OCI-LY7 (cell line): ENCODE measurements at regions not wholly inside any gene's neighbourhood (a gene's known extent, or its start where the extent isn't known, plus 50 kb on each side); places are given as distances from the start of the nearest gene placed in this dataset.

Source experiments
- BruUV-seq: library from RNA; stranded (reverse); fragments of 400-500 nt; replicated peaks from 2 replicates; lab custom pipeline; 2021; lab: Mats Ljungman, UMichigan
- CTCF ChIA-PET: fragments of 300-600 bp; sonication (Branson Sonifier 250); formaldehyde crosslinking; loops from one replicate; lab custom pipeline; 2022; ENCODE audit warnings: antibody characterized with exemption; ENCODE audit not compliant: unreplicated experiment; lab: Charles Lee
- POLR2A ChIA-PET: fragments of 300-600 bp; sonication (Branson Sonifier 250); formaldehyde crosslinking; loops from one replicate; lab custom pipeline; 2022; ENCODE audit warnings: antibody characterized with exemption; lab: Charles Lee
- DNase-seq: peaks from one replicate; pipeline ENCODE4 v3.0.0-alpha.2; 2015; ENCODE audit warnings: low spot score
- H2AFZ ChIP-seq: fragments of 200-600 bp; sonication (generic), shearing (Covaris generic); 2 replicates; pipeline ENCODE4 v1.6.1; 2014; ENCODE audit warnings: mild to moderate bottlenecking, antibody characterized with exemption, low read length, moderate library complexity
- H3K27ac ChIP-seq: fragments of 200-600 bp; sonication (generic); 2 replicates; pipeline ENCODE4 v1.5.1; 2014; ENCODE audit warnings: mixed run types, low read depth, mild to moderate bottlenecking, moderate library complexity, low read length, inconsistent platforms; ENCODE audit not compliant: poor library complexity, severe bottlenecking
- H3K36me3 ChIP-seq: fragments of 200-600 bp; sonication (generic); 2 replicates; pipeline ENCODE4 v1.6.1; 2014; ENCODE audit warnings: mild to moderate bottlenecking, antibody characterized with exemption, low read length, moderate library complexity, mixed read lengths; ENCODE audit not compliant: insufficient read depth
- H3K4me1 ChIP-seq: fragments of 200-600 bp; sonication (generic); 2 replicates; pipeline ENCODE4 v1.5.1; 2014; ENCODE audit warnings: mild to moderate bottlenecking, low read length; ENCODE audit not compliant: insufficient read depth, poor library complexity, severe bottlenecking
- H3K4me2 ChIP-seq: fragments of 200-600 bp; sonication (generic); 2 replicates; pipeline ENCODE4 v1.6.1; 2014; ENCODE audit warnings: mild to moderate bottlenecking, low read length
- H3K4me3 ChIP-seq: fragments of 200-600 bp; sonication (generic); 2 replicates; pipeline ENCODE4 v1.5.1; 2014; ENCODE audit warnings: mild to moderate bottlenecking, low read depth, low read length; ENCODE audit not compliant: poor library complexity, severe bottlenecking
- H3K79me2 ChIP-seq: fragments of 200-600 bp; sonication (generic); 2 replicates; pipeline ENCODE4 v1.6.1; 2016; ENCODE audit warnings: low read depth, mild to moderate bottlenecking, low read length, moderate library complexity, mixed read lengths; ENCODE audit not compliant: insufficient read depth
- H3K9me2 ChIP-seq: fragments of 200-600 bp; sonication (generic); 2 replicates; pipeline ENCODE4 v1.6.1; 2016; ENCODE audit warnings: mild to moderate bottlenecking, low read length, mixed read lengths; ENCODE audit not compliant: insufficient read depth
- H3K9me3 ChIP-seq: fragments of 200-600 bp; sonication (generic); 2 replicates; pipeline ENCODE4 v1.6.1; 2014; ENCODE audit warnings: mild to moderate bottlenecking, mixed run types, low read length, mixed read lengths
- H4K20me1 ChIP-seq: fragments of 200-600 bp; sonication (generic); 2 replicates; pipeline ENCODE4 v1.6.1; 2014; ENCODE audit warnings: mild to moderate bottlenecking, antibody characterized with exemption, low read length, moderate library complexity, mixed read lengths; ENCODE audit not compliant: insufficient read depth
- EZH2phosphoT487 ChIP-seq: fragments of 200-600 bp; sonication (generic); IDR thresholded peaks from 2 replicates; pipeline ENCODE4 v1.6.1; 2018; ENCODE audit warnings: low read depth, borderline replicate concordance, mild to moderate bottlenecking, mixed run types, antibody characterized with exemption, low read length, moderate library complexity, mixed read lengths
- intact Hi-C: fragments of 100-400 bp; cut with micrococcal nuclease; formaldehyde crosslinking; loops from one replicate; pipeline ENCODE4 v1.10.0; 2022; ENCODE audit not compliant: unreplicated experiment
- TF ChIP-seq, protein P1 (sequence below): fragments of 200-600 bp; sonication (generic); conservative IDR thresholded peaks from 2 replicates; pipeline ENCODE4 v1.5.1; 2014; ENCODE audit warnings: mild to moderate bottlenecking, antibody characterized with exemption, low read length, moderate library complexity, mixed read lengths

DNA sequence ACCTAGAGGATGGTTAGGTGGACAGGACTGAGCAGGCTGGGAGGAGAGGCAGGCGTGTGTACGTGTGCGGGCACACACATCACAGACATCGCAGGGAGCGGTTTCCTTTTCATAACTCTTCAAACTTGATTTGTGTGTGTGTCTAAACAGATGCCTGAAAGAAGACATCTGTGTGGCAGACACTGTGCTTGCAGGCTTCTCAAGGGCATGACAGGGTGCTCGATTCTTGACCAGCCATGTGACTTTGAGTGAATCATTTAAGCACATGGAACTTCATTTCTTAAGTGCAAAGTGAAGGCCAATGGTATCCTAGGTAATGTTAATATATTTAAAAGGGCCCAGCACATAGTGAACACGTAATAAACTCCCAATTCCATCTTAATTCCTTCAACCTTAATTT, 186.5 kb downstream of the SCP2D1 start:
- H3K4me3 ChIP-seq = no peak overlapping the region
- no peak overlapping the region for H2AFZ ChIP-seq
- no peaks in the 10 kb centered on the region for H3K9me2 ChIP-seq
- no TSS peak for BruUV-seq
- DNase-seq = no peak
- no peaks in the 10 kb centered on the region for H4K20me1 ChIP-seq
- TF ChIP-seq, protein P1, sequence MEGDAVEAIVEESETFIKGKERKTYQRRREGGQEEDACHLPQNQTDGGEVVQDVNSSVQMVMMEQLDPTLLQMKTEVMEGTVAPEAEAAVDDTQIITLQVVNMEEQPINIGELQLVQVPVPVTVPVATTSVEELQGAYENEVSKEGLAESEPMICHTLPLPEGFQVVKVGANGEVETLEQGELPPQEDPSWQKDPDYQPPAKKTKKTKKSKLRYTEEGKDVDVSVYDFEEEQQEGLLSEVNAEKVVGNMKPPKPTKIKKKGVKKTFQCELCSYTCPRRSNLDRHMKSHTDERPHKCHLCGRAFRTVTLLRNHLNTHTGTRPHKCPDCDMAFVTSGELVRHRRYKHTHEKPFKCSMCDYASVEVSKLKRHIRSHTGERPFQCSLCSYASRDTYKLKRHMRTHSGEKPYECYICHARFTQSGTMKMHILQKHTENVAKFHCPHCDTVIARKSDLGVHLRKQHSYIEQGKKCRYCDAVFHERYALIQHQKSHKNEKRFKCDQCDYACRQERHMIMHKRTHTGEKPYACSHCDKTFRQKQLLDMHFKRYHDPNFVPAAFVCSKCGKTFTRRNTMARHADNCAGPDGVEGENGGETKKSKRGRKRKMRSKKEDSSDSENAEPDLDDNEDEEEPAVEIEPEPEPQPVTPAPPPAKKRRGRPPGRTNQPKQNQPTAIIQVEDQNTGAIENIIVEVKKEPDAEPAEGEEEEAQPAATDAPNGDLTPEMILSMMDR = no peak
- no peak for TF ChIP-seq EZH2phosphoT487
- ChIA-PET POLR2A (no interaction called here), CTCF (no interaction called here)
- H3K79me2 ChIP-seq = no peaks in the 10 kb centered on the region
- H3K9me3 ChIP-seq = no peaks in the 10 kb centered on the region
- no peak overlapping the region for H3K27ac ChIP-seq
- H3K36me3 ChIP-seq = no peaks in the 10 kb centered on the region
- H3K4me1 ChIP-seq = no peaks in the 10 kb centered on the region
- no peak overlapping the region for H3K4me2 ChIP-seq
- intact Hi-C loops = no loop called here

DNA sequence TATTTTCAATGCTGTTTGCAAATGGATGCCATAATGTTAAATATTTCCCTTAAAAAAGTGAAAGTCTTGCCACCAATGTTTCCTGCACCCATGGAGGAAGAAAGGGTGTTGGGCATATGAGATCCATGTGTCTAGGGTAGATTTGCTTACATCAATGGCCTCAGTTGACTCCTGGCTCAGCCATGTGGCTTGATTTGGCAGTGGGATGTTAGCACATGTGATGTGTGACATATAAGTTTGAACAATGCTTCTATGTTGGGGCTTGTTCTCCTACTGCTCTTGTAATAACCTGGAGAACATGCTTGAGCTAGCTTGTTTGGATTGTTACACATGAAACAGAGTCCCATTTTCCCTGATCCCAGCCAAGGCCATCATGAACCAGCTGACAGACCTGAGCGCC, 187.6 kb downstream of the SCP2D1 start:
- H3K79me2 ChIP-seq = no peaks in the 10 kb centered on the region
- H3K27ac ChIP-seq = no peak overlapping the region
- no peak overlapping the region for H2AFZ ChIP-seq
- H3K4me2 ChIP-seq = no peak overlapping the region
- ChIA-PET POLR2A (no interaction called here), CTCF (no interaction called here)
- H3K4me3 ChIP-seq = no peak overlapping the region
- H3K4me1 ChIP-seq = no peaks in the 10 kb centered on the region
- H3K9me3 ChIP-seq = no peaks in the 10 kb centered on the region
- TF ChIP-seq EZH2phosphoT487 = no peak
- TF ChIP-seq, protein P1 = no peak
- H3K9me2 ChIP-seq = no peaks in the 10 kb centered on the region
- intact Hi-C loops = no loop called here
- no peak for DNase-seq
- no peaks in the 10 kb centered on the region for H4K20me1 ChIP-seq
- H3K36me3 ChIP-seq = no peaks in the 10 kb centered on the region
- no TSS peak for BruUV-seq

DNA sequence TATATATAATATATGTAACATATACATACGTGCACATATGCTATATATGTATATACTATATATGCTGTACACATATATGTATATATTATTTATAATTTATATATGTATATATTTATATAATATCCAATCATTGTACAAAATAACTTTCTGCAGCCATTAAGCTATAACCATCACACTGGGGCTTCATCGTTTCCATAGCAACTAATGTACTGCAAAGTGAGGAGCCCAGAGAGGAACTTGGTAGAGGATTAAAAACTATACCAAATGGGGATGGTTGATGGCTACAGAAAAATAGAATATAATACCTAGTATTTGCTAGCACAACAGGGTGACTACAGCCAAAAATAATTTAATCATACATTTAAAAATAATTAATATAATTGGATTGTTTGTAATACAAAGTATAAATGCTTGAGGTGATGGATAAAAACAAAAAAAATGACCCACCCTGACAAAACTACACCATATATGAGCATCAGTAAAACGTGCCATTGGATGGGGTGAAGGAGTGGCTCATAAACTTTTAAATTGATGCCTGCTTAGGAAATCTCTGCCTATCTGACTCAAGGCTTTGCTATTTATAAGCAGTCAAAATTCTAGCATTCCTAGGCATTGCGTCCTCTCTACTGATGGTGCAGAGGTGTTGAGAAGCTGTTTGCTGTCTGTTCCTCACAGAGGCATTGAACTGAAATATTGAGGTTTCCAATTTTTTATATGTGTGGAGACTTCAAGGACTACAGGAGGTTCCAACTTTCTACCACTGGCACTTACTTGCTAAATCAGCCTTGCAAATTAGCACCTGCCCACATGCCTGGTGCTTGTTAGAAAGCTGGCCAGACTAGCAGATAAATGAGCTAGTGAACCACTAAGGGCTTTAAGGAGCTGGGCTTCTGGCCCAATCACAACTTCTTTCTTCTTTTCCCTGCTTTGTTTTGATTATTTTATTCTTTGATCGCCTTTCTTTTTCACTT, 190.1 kb downstream of the SCP2D1 start:
- intact Hi-C loops = no loop called here
- DNase-seq = no peak
- H3K4me3 ChIP-seq = no peak overlapping the region
- CTCF ChIA-PET = no interaction called here
- H3K4me2 ChIP-seq = no peak overlapping the region
- no peaks in the 10 kb centered on the region for H4K20me1 ChIP-seq
- no peaks in the 10 kb centered on the region for H3K9me3 ChIP-seq
- no peaks in the 10 kb centered on the region for H3K9me2 ChIP-seq
- H3K4me1 ChIP-seq = no peaks in the 10 kb centered on the region
- BruUV-seq = no TSS peak
- H3K36me3 ChIP-seq = no peaks in the 10 kb centered on the region
- H3K79me2 ChIP-seq = no peaks in the 10 kb centered on the region
- no peak overlapping the region for H2AFZ ChIP-seq
- no peak overlapping the region for H3K27ac ChIP-seq
- POLR2A ChIA-PET = interaction anchor here (1.3 kb wide), 1 partner anchor 11 kb away, joined by 3 read pairs; no protein-coding TSS in a partner anchor
- TF ChIP-seq EZH2phosphoT487 = no peak
- TF ChIP-seq, protein P1 = no peak
